ENCODE measurements at regions not wholly inside any gene's neighbourhood (a gene's known extent, or its start where the extent isn't known, plus 50 kb on each side); places are given as distances from the start of the nearest gene placed in this dataset.

DNA sequence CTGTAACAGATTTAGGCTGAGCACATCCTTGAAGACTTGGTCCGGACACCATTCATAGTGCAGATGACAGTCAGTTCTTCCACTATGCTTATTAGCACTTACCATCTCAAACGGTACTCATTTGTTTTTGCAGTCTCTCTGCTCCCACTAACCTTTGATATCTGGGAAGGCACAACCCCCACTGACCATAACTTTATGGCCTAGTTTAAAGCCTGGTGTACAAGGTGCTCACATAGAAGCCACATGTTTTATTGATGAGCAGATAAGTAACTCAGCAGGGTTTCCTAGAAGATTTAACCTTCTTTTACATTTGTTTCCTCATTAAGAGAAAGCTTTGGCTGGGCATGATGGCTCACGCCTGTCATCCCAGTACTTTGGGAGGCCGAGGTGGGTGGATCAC is 119.3 kb upstream of the MAGI3 start:
- POLR2A ChIA-PET: no interaction called here
- 88% methylated on average over 2 of the region's 4 CpGs for WGBS (ENCODE audit: insufficient coverage)

DNA sequence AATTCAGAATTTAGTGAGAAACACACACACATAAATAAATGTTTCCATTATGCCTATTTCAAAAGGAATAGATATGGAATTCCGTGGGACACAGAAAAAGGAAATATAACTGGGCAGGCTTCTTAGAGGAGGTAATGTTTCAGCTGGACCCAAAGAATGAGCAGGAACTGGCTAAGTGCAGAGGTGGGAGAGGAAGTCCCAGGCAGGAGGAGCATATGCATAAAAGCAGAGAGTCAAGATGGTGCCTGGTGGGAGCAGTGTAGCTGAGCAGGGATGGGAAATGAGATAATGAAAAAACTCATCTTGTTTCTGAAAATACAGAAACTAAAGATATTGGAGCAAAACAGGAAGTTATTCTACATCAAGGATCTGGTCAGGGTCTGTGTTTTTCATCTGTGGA is 115.2 kb upstream of the MAGI3 start:
- peaks cover 0 to 4% (median 0%) of the 10 kb centered on the region in 5 experiments for H3K27me3 ChIP-seq (replicated peaks in 2 of 5; ENCODE audit: control insufficient read depth in 4 of 5, insufficient read depth in 5 of 5, low read length in 4 of 5)
- ChIA-PET POLR2A (no interaction called here), CTCF (no interaction called here)
- no peaks in the 10 kb centered on the region for H3K9me3 ChIP-seq (ENCODE audit: control extremely low read depth in 1 of 5, control insufficient read depth in 4 of 5, insufficient read depth in 2 of 5, low read depth in 1 of 5, low read length in 4 of 5)
- H3K27ac ChIP-seq (ENCODE audit: insufficient read depth in 1 of 2, low read depth in 1 of 2, low read length in 2 of 2, poor library complexity in 1 of 2, severe bottlenecking in 2 of 2): no peak overlapping the region
- no peak for DNase-seq
- no peaks in the 10 kb centered on the region for H3K36me3 ChIP-seq (ENCODE audit: control insufficient read depth in 4 of 4, insufficient read depth in 4 of 4, low read length in 3 of 4)
- no peak overlapping the region for H3K4me3 ChIP-seq (ENCODE audit: control insufficient read depth in 1 of 7, extremely low read depth in 1 of 7, insufficient read depth in 4 of 7, low read depth in 2 of 7, low read length in 6 of 7)
- WGBS (ENCODE audit: insufficient coverage): 100% methylated on average over 1 of the region's 1 CpG
- H3K4me1 ChIP-seq (ENCODE audit: control extremely low read depth in 1 of 4, control insufficient read depth in 4 of 4, insufficient read depth in 4 of 4, low read length in 3 of 4): no peaks in the 10 kb centered on the region

More for the DNA sequence above, 119.3 kb upstream of the MAGI3 start:
- Histone ChIP-seq H3K36me3 (ENCODE audit: control insufficient read depth in 4 of 4, insufficient read depth in 4 of 4, low read length in 3 of 4) (no peaks in the 10 kb centered on the region), H3K27ac (ENCODE audit: insufficient read depth in 1 of 2, low read depth in 1 of 2, low read length in 2 of 2, poor library complexity in 1 of 2, severe bottlenecking in 2 of 2) (no peak overlapping the region), H3K4me1 (ENCODE audit: control extremely low read depth in 1 of 4, control insufficient read depth in 4 of 4, insufficient read depth in 4 of 4, low read length in 3 of 4) (no peaks in the 10 kb centered on the region), H3K9me3 (ENCODE audit: control extremely low read depth in 1 of 5, control insufficient read depth in 4 of 5, insufficient read depth in 2 of 5, low read depth in 1 of 5, low read length in 4 of 5) (no peaks in the 10 kb centered on the region), H3K27me3 (replicated peaks in 2 of 5; ENCODE audit: control insufficient read depth in 4 of 5, insufficient read depth in 5 of 5, low read length in 4 of 5) (peaks cover 0 to 4% (median 0%) of the 10 kb centered on the region in 5 experiments), H3K4me3 (ENCODE audit: control insufficient read depth in 1 of 7, extremely low read depth in 1 of 7, insufficient read depth in 4 of 7, low read depth in 2 of 7, low read length in 6 of 7) (no peak overlapping the region)
- CTCF ChIA-PET: interaction anchor here (1.1 kb wide), 1 partner anchor 21 kb away, joined by 3 read pairs; no protein-coding TSS in a partner anchor
- DNase-seq: no peak

DNA sequence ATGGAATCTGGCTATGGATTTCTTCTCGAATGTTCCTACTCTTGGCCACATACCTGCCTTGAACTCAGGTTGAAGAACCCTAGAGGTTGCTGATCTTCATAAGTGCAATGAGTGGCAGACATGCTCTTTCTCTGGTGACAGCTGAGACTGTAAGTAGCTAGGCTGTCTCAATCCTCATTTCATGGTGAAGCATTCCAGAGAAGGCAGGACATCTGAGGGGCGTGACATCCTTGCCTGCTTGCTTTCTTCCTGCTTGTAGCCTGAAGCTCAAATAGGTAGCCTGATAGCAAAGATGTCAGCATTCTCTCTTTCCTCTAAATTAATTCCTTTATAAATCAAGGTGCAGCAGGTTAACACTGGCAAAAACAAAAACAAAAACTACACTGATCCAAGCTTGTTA is 114.6 kb upstream of the MAGI3 start:
- Histone ChIP-seq H3K9me3 (ENCODE audit: control extremely low read depth in 1 of 5, control insufficient read depth in 4 of 5, insufficient read depth in 2 of 5, low read depth in 1 of 5, low read length in 4 of 5) (no peaks in the 10 kb centered on the region), H3K27ac (ENCODE audit: insufficient read depth in 1 of 2, low read depth in 1 of 2, low read length in 2 of 2, poor library complexity in 1 of 2, severe bottlenecking in 2 of 2) (no peak overlapping the region), H3K4me3 (ENCODE audit: control insufficient read depth in 1 of 7, extremely low read depth in 1 of 7, insufficient read depth in 4 of 7, low read depth in 2 of 7, low read length in 6 of 7) (no peak overlapping the region), H3K27me3 (replicated peaks in 2 of 5; ENCODE audit: control insufficient read depth in 4 of 5, insufficient read depth in 5 of 5, low read length in 4 of 5) (peaks cover 0 to 2% (median 0%) of the 10 kb centered on the region in 5 experiments), H3K4me1 (ENCODE audit: control extremely low read depth in 1 of 4, control insufficient read depth in 4 of 4, insufficient read depth in 4 of 4, low read length in 3 of 4) (no peaks in the 10 kb centered on the region), H3K36me3 (ENCODE audit: control insufficient read depth in 4 of 4, insufficient read depth in 4 of 4, low read length in 3 of 4) (no peaks in the 10 kb centered on the region)
- WGBS (ENCODE audit: insufficient coverage): 100% methylated on average over 1 of the region's 2 CpGs
- ChIA-PET POLR2A (no interaction called here), CTCF (no interaction called here)
- no peak for DNase-seq

DNA sequence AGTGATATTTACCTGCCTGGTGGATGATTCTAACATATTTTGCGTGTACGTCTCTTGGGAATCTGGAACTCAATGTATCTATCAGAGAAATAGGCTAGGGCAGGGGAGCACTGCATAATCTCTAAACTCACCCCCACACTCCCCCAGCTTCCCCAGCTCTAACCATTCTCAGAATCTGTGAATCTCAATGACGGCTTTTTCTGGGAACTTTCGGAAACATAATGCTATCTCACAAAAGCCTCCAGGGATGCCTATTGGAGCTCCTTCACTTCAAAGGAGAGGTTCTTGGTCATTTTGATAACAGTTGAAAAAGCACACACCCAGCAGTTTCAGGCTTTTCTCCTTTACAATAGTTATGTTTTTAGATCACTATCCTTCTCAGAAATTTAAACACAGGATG is 113.8 kb upstream of the MAGI3 start:
- H3K9me3 ChIP-seq (ENCODE audit: control extremely low read depth in 1 of 5, control insufficient read depth in 4 of 5, insufficient read depth in 2 of 5, low read depth in 1 of 5, low read length in 4 of 5): no peaks in the 10 kb centered on the region
- 94% methylated on average over 2 of the region's 4 CpGs for WGBS (ENCODE audit: insufficient coverage)
- no peak overlapping the region for H3K4me3 ChIP-seq (ENCODE audit: control insufficient read depth in 1 of 7, extremely low read depth in 1 of 7, insufficient read depth in 4 of 7, low read depth in 2 of 7, low read length in 6 of 7)
- H3K27me3 ChIP-seq (replicated peaks in 2 of 5; ENCODE audit: control insufficient read depth in 4 of 5, insufficient read depth in 5 of 5, low read length in 4 of 5): no peaks in the 10 kb centered on the region
- CTCF ChIA-PET: no interaction called here
- no peaks in the 10 kb centered on the region for H3K4me1 ChIP-seq (ENCODE audit: control extremely low read depth in 1 of 4, control insufficient read depth in 4 of 4, insufficient read depth in 4 of 4, low read length in 3 of 4)
- H3K27ac ChIP-seq (ENCODE audit: insufficient read depth in 1 of 2, low read depth in 1 of 2, low read length in 2 of 2, poor library complexity in 1 of 2, severe bottlenecking in 2 of 2): no peak overlapping the region
- H3K36me3 ChIP-seq (ENCODE audit: control insufficient read depth in 4 of 4, insufficient read depth in 4 of 4, low read length in 3 of 4): no peaks in the 10 kb centered on the region
- POLR2A ChIA-PET: no interaction called here
- no peak for DNase-seq

DNA sequence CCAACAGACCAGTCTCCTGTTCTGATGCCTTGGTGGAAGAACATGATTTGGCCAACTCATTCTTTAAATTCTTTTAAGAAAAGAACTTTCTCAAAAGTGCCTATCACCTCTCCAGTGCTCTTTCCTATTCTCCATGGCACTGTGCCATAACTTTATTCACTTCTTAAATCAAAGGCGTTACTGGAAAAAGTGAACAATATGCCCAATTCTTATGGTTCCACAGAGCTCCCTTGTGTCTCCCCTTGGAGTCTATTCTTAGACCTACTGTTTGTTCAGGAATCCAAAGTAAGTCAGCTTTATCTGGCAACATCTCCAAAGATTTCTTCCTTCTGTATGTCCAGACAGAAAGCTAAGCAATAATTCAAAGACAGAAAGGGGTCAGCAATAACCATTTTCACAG is 111.9 kb upstream of the MAGI3 start:
- H3K27ac ChIP-seq (ENCODE audit: insufficient read depth in 1 of 2, low read depth in 1 of 2, low read length in 2 of 2, poor library complexity in 1 of 2, severe bottlenecking in 2 of 2): no peak overlapping the region
- WGBS (ENCODE audit: insufficient coverage): 100% methylated on average over 1 of the region's 1 CpG
- no peaks in the 10 kb centered on the region for H3K27me3 ChIP-seq (replicated peaks in 2 of 5; ENCODE audit: control insufficient read depth in 4 of 5, insufficient read depth in 5 of 5, low read length in 4 of 5)
- ChIA-PET CTCF (no interaction called here), POLR2A (no interaction called here)
- H3K4me3 ChIP-seq (ENCODE audit: control insufficient read depth in 1 of 7, extremely low read depth in 1 of 7, insufficient read depth in 4 of 7, low read depth in 2 of 7, low read length in 6 of 7): no peak overlapping the region
- H3K36me3 ChIP-seq (ENCODE audit: control insufficient read depth in 4 of 4, insufficient read depth in 4 of 4, low read length in 3 of 4): no peaks in the 10 kb centered on the region
- H3K9me3 ChIP-seq (ENCODE audit: control extremely low read depth in 1 of 5, control insufficient read depth in 4 of 5, insufficient read depth in 2 of 5, low read depth in 1 of 5, low read length in 4 of 5): no peaks in the 10 kb centered on the region
- no peaks in the 10 kb centered on the region for H3K4me1 ChIP-seq (ENCODE audit: control extremely low read depth in 1 of 4, control insufficient read depth in 4 of 4, insufficient read depth in 4 of 4, low read length in 3 of 4)
- no peak for DNase-seq

DNA sequence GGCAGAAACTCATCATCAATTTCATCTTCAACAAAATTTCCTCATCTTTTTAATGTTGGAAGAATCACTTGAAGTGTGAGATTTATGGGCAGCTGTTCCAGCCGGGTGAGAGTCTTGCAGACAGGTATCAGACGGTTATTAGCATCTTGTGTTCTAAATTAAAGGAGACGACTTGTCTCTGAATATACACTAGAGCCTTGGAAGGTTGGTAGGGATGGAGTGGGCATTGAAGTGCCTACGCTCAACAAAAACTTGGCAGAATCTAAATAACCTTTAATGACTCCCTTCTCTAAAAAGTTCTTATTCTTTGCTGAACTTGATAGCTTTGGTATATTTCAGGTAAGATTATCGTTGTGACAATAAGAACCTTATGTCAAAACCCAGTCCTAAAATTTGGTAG is 111.5 kb upstream of the MAGI3 start:
- POLR2A ChIA-PET: no interaction called here
- Histone ChIP-seq H3K9me3 (ENCODE audit: control extremely low read depth in 1 of 5, control insufficient read depth in 4 of 5, insufficient read depth in 2 of 5, low read depth in 1 of 5, low read length in 4 of 5) (no peaks in the 10 kb centered on the region), H3K4me1 (ENCODE audit: control extremely low read depth in 1 of 4, control insufficient read depth in 4 of 4, insufficient read depth in 4 of 4, low read length in 3 of 4) (no peaks in the 10 kb centered on the region), H3K4me3 (ENCODE audit: control insufficient read depth in 1 of 7, extremely low read depth in 1 of 7, insufficient read depth in 4 of 7, low read depth in 2 of 7, low read length in 6 of 7) (no peak overlapping the region), H3K27me3 (replicated peaks in 2 of 5; ENCODE audit: control insufficient read depth in 4 of 5, insufficient read depth in 5 of 5, low read length in 4 of 5) (no peaks in the 10 kb centered on the region), H3K36me3 (ENCODE audit: control insufficient read depth in 4 of 4, insufficient read depth in 4 of 4, low read length in 3 of 4) (no peaks in the 10 kb centered on the region), H3K27ac (ENCODE audit: insufficient read depth in 1 of 2, low read depth in 1 of 2, low read length in 2 of 2, poor library complexity in 1 of 2, severe bottlenecking in 2 of 2) (no peak overlapping the region)
- CTCF ChIA-PET: no interaction called here
- WGBS (ENCODE audit: insufficient coverage): 92% methylated on average over 2 of the region's 5 CpGs
- DNase-seq: no peak

DNA sequence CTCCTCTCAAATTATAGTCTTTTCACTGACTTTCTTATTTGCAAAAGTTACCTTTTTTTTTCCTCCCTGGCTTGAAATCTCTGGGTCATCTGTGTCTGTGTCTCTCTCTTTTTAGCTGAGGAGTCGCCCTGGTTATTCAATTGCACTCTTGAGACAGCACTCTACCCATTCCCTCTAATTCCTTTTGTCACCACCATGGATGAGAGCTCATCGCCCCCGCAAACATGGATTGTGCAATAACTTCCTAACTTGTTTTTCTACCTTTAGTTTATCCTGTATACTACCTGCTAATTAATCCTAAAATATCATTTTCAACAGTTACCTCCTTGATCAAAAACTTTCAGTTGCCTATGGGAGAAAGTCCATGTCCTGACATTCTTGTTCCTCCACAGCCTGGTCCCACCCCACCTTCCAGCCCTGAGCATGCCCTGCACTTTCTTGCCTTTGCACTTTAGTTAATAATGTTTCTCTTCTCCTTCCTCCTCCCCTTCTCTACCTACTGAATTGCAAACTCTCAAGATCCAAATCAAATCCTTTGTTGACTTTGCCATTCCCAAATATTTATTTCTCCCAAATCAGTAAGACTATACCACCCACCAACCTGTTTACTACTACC is 110.4 kb upstream of the MAGI3 start:
- ChIA-PET CTCF (no interaction called here), POLR2A (no interaction called here)
- no peak overlapping the region for H3K4me3 ChIP-seq (ENCODE audit: control insufficient read depth in 1 of 7, extremely low read depth in 1 of 7, insufficient read depth in 4 of 7, low read depth in 2 of 7, low read length in 6 of 7)
- no peaks in the 10 kb centered on the region for H3K9me3 ChIP-seq (ENCODE audit: control extremely low read depth in 1 of 5, control insufficient read depth in 4 of 5, insufficient read depth in 2 of 5, low read depth in 1 of 5, low read length in 4 of 5)
- no peak for DNase-seq
- no peaks in the 10 kb centered on the region for H3K27me3 ChIP-seq (replicated peaks in 2 of 5; ENCODE audit: control insufficient read depth in 4 of 5, insufficient read depth in 5 of 5, low read length in 4 of 5)
- no peaks in the 10 kb centered on the region for H3K4me1 ChIP-seq (ENCODE audit: control extremely low read depth in 1 of 4, control insufficient read depth in 4 of 4, insufficient read depth in 4 of 4, low read length in 3 of 4)
- H3K27ac ChIP-seq (ENCODE audit: insufficient read depth in 1 of 2, low read depth in 1 of 2, low read length in 2 of 2, poor library complexity in 1 of 2, severe bottlenecking in 2 of 2): no peak overlapping the region
- 97% methylated on average over 3 of the region's 3 CpGs for WGBS (ENCODE audit: insufficient coverage)
- no peaks in the 10 kb centered on the region for H3K36me3 ChIP-seq (ENCODE audit: control insufficient read depth in 4 of 4, insufficient read depth in 4 of 4, low read length in 3 of 4)

Data from common myeloid progenitor, CD34-positive (primary cell).